SK-N-SH treated with all-trans-retinoic acid at 6 μM for 48 hours (cell line): ENCODE measurements at regions not wholly inside any gene's neighbourhood (a gene's known extent, or its start where the extent isn't known, plus 50 kb on each side); places are given as distances from the start of the nearest gene placed in this dataset.

Experiments used
- ESRRG ChIP-seq: fragments of 250-450 bp; sonication (Bioruptor Pico); IDR thresholded peaks from 2 replicates; pipeline ENCODE4 v1.6.1; 2021; ENCODE audit warnings: mild to moderate bottlenecking
- ZNF70 ChIP-seq: fragments of 450-650 bp; formaldehyde crosslinking; IDR thresholded peaks from 2 replicates; pipeline ENCODE4 v1.5.0; 2020; ENCODE audit warnings: mild to moderate bottlenecking, moderate library complexity
- TF ChIP-seq, protein P1 (sequence below): fragments of 250-450 bp; sonication (Bioruptor Pico); IDR thresholded peaks from 2 replicates; pipeline ENCODE4 v1.5.0; 2020; ENCODE audit warnings: mild to moderate bottlenecking, moderate library complexity
- TF ChIP-seq, protein P2 (sequence below): fragments of 250-450 bp; sonication (Bioruptor Pico); IDR thresholded peaks from 2 replicates; pipeline ENCODE4 v1.8.0; 2020; ENCODE audit warnings: mild to moderate bottlenecking, moderate library complexity, borderline replicate concordance

DNA sequence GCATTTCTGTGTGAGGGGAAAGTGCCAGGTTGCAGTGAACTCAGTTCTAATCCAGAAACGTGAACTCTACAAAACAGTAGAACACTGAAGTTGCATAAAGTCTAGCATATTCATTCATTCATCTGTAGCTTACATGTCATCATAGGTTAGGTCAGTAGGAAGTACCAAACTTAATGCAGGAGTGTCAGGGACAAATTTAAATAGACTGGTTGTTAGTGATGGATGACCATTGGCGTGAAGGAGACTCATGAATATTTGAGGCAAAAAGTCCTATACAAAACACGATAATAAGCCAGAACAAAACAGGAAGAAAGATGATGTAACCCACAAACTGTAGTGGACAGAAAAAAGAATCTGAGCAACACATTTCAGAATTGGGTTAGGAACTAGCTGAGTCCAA, 592.8 kb upstream of the PCDH10 start:
- TF ChIP-seq, protein P1, sequence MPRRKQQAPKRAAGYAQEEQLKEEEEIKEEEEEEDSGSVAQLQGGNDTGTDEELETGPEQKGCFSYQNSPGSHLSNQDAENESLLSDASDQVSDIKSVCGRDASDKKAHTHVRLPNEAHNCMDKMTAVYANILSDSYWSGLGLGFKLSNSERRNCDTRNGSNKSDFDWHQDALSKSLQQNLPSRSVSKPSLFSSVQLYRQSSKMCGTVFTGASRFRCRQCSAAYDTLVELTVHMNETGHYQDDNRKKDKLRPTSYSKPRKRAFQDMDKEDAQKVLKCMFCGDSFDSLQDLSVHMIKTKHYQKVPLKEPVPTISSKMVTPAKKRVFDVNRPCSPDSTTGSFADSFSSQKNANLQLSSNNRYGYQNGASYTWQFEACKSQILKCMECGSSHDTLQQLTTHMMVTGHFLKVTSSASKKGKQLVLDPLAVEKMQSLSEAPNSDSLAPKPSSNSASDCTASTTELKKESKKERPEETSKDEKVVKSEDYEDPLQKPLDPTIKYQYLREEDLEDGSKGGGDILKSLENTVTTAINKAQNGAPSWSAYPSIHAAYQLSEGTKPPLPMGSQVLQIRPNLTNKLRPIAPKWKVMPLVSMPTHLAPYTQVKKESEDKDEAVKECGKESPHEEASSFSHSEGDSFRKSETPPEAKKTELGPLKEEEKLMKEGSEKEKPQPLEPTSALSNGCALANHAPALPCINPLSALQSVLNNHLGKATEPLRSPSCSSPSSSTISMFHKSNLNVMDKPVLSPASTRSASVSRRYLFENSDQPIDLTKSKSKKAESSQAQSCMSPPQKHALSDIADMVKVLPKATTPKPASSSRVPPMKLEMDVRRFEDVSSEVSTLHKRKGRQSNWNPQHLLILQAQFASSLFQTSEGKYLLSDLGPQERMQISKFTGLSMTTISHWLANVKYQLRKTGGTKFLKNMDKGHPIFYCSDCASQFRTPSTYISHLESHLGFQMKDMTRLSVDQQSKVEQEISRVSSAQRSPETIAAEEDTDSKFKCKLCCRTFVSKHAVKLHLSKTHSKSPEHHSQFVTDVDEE (CRISPR knock-in tag), result no peak
- no peak for TF ChIP-seq ESRRG
- TF ChIP-seq, protein P2, sequence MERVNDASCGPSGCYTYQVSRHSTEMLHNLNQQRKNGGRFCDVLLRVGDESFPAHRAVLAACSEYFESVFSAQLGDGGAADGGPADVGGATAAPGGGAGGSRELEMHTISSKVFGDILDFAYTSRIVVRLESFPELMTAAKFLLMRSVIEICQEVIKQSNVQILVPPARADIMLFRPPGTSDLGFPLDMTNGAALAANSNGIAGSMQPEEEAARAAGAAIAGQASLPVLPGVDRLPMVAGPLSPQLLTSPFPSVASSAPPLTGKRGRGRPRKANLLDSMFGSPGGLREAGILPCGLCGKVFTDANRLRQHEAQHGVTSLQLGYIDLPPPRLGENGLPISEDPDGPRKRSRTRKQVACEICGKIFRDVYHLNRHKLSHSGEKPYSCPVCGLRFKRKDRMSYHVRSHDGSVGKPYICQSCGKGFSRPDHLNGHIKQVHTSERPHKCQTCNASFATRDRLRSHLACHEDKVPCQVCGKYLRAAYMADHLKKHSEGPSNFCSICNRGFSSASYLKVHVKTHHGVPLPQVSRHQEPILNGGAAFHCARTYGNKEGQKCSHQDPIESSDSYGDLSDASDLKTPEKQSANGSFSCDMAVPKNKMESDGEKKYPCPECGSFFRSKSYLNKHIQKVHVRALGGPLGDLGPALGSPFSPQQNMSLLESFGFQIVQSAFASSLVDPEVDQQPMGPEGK, result no peak
- no peak for TF ChIP-seq ZNF70 (CRISPR knock-in tag)
